ENCODE measurements at regions not wholly inside any gene's neighbourhood (a gene's known extent, or its start where the extent isn't known, plus 50 kb on each side); places are given as distances from the start of the nearest gene placed in this dataset.

- TF ChIP-seq FOXK2 (IDR thresholded peaks at IDR 0.05), result no peak
- TF ChIP-seq FOXM1 (IDR thresholded peaks at IDR 0.05; ENCODE audit: borderline replicate concordance), result no peak
- TF ChIP-seq ELF4 (IDR thresholded peaks at IDR 0.05), result no peak
These were observed 97.4 kb downstream of the POSTN start for GRCh38 chr13:37501187-37501586.

All from HEK293T (cell line).